PC-3 (cell line): ENCODE measurements at regions not wholly inside any gene's neighbourhood (a gene's known extent, or its start where the extent isn't known, plus 50 kb on each side); places are given as distances from the start of the nearest gene placed in this dataset.

Experiments used
- ATAC-seq: fragments of 200-7000 bp; cut with Tn5 transposase; 2 replicates; pipeline ENCODE4 v1.9.1; 2020; ENCODE audit warnings: mild to moderate bottlenecking, moderate library complexity
- BruUV-seq: library from RNA; stranded (reverse); fragments of 400-500 nt; replicated peaks from 2 replicates; lab custom pipeline; 2021; lab: Mats Ljungman, UMichigan
- CTCF ChIA-PET: fragments of 300-600 bp; sonication (Branson Sonifier 250); formaldehyde crosslinking; loops from one replicate; lab custom pipeline; 2022; ENCODE audit warnings: antibody characterized with exemption; lab: Charles Lee
- POLR2A ChIA-PET: fragments of 300-600 bp; sonication (Branson Sonifier 250); formaldehyde crosslinking; loops from one replicate; lab custom pipeline; 2022; ENCODE audit warnings: antibody characterized with exemption; ENCODE audit not compliant: unreplicated experiment; lab: Charles Lee
- DNase-seq: peaks from one replicate; pipeline ENCODE4 v3.0.0-alpha.2; 2015
- H2AFZ ChIP-seq: fragments of 300-600 bp; sonication (generic); 2 replicates; pipeline ENCODE4 v1.6.0; 2016; ENCODE audit warnings: antibody characterized with exemption, low read length
- H3F3A ChIP-seq: fragments of 300-600 bp; sonication (generic); one replicate; pipeline ENCODE4 v1.6.0; 2017; ENCODE audit warnings: antibody characterized with exemption, low read length, control low read depth, mild to moderate bottlenecking; ENCODE audit not compliant: unreplicated experiment
- H3K27ac ChIP-seq: fragments of 300-600 bp; sonication (generic); 2 replicates; pipeline ENCODE4 v1.5.1; 2016; ENCODE audit warnings: mild to moderate bottlenecking, low read length
- H3K27me3 ChIP-seq: fragments of 300-600 bp; sonication (generic); 2 replicates; pipeline ENCODE4 v1.6.1; 2016; ENCODE audit warnings: low read length, mixed read lengths
- H3K36me3 ChIP-seq: fragments of 300-600 bp; sonication (generic); 2 replicates; pipeline ENCODE4 v1.6.1; 2016; ENCODE audit warnings: low read depth, mixed run types, low read length, mixed read lengths
- H3K4me1 ChIP-seq: fragments of 300-600 bp; sonication (generic); 2 replicates; pipeline ENCODE4 v1.5.1; 2016; ENCODE audit warnings: low read length; ENCODE audit not compliant: insufficient read depth
- H3K4me2 ChIP-seq: fragments of 300-600 bp; sonication (generic); 2 replicates; pipeline ENCODE4 v1.6.0; 2016; ENCODE audit warnings: low read length
- H3K4me3 ChIP-seq: fragments of 300-600 bp; sonication (generic); 2 replicates; pipeline ENCODE4 v1.5.1; 2016; ENCODE audit warnings: mild to moderate bottlenecking, low read length, mixed read lengths
- H3K79me2 ChIP-seq: fragments of 300-600 bp; sonication (generic); 2 replicates; pipeline ENCODE4 v1.6.1; 2017; ENCODE audit warnings: low read length, mixed read lengths
- H3K9ac ChIP-seq: fragments of 300-600 bp; sonication (generic); 2 replicates; pipeline ENCODE4 v1.6.0; 2016; ENCODE audit warnings: mild to moderate bottlenecking, low read length
- H3K9me2 ChIP-seq: fragments of 300-600 bp; sonication (generic); replicated peaks from 2 replicates; pipeline ENCODE4 v1.6.1; 2016; ENCODE audit warnings: mixed run types, low read length, mixed read lengths
- H3K9me3 ChIP-seq: fragments of 300-600 bp; sonication (generic); 2 replicates; pipeline ENCODE4 v1.6.1; 2016; ENCODE audit warnings: low read length, mixed read lengths
- H4K20me1 ChIP-seq: fragments of 300-600 bp; sonication (generic); 2 replicates; pipeline ENCODE4 v1.6.1; 2016; ENCODE audit warnings: low read length, mixed read lengths
- EZH2 ChIP-seq: fragments of 300-600 bp; sonication (generic); IDR thresholded peaks from one replicate; pipeline ENCODE4 v1.6.1; 2017; ENCODE audit warnings: antibody characterized with exemption, mild to moderate bottlenecking, low read length; ENCODE audit not compliant: unreplicated experiment
- EZH2phosphoT487 ChIP-seq: fragments of 300-600 bp; sonication (generic); IDR thresholded peaks from 2 replicates; pipeline ENCODE4 v1.6.1; 2018; ENCODE audit warnings: mild to moderate bottlenecking, antibody characterized with exemption, low read length, borderline replicate concordance
- intact Hi-C: fragments of 100-400 bp; cut with micrococcal nuclease; formaldehyde crosslinking; loops from 2 replicates; pipeline ENCODE4 v1.9.0; 2023
- TF ChIP-seq, protein P1 (sequence below): fragments of 300-600 bp; sonication (generic); conservative IDR thresholded peaks from 2 replicates; pipeline ENCODE4 v1.5.1; 2017; ENCODE audit warnings: antibody characterized with exemption, low read depth, mild to moderate bottlenecking, low read length

DNA sequence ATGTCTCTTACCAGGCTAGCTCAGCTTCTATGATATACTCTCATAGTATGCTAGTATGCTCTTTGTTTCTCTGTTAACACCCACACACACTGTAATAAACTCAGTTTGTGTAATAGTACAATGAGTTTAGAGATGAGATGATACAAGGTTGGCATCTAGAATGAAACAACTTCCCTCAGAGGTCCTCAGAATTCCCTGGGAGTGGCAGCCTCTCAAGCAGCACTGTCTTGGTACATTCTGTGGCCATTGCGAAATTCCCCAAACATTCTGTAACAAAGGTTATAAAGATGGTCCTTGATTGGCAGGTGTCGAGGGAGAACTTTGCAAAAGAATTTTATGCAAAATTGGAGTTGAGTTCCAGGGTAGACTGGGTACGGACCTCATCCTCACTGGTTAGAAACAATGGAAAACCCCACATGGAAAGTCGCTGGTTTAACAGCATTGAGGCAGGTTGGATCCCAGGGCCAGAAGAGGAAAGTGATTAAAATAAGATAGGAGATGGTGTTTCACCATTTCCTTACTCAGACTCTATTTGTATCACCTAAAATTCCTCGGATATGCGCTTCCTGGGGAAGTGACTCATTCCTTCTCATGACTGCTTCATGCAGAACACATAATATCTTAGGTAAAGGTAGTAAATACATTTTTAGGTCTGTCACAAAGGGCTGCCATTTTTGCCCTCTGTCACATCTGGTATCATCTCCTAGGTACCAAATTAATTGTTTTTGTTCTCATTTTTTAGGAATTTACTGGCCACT, 657.8 kb downstream of the SORCS1 start:
- DNase-seq = peak; percentile 85
- H3K27ac ChIP-seq = peak overlapping the region; percentile 99
- H3K9ac ChIP-seq = peak overlapping the region; percentile 88

DNA sequence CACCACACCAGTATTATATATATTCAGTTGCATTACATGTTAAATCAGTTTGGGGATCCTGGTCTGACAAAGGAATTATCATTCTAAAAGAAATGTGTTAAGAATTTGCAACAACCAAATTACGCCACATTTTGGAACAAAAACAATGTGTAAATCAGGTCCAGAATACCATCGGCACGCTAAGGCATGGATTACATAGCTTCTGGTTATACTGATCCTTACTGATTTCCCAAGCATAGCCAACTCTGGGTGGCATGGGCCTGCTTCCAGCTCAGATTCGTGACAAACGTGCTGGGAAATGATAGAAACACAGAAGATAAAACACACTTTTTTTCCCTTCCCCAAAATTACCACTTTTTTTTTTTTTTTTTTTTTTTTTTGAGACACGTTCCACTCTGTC, 660.0 kb downstream of the SORCS1 start:
- intact Hi-C loops = no loop called here
- H3F3A ChIP-seq = no peaks in the 10 kb centered on the region
- peaks cover 77% of the 10 kb centered on the region for H3K4me1 ChIP-seq
- ATAC-seq = no peak
- peak overlapping the region; percentile 99 for H3K27ac ChIP-seq
- H3K9ac ChIP-seq = peak overlapping the region; percentile 88; the same call in 1 of the 2 replicates
- no peaks in the 10 kb centered on the region for H3K9me2 ChIP-seq
- no peaks in the 10 kb centered on the region for H3K36me3 ChIP-seq
- no peaks in the 10 kb centered on the region for H3K9me3 ChIP-seq
- H4K20me1 ChIP-seq = no peaks in the 10 kb centered on the region
- no peaks in the 10 kb centered on the region for H3K27me3 ChIP-seq
- ChIA-PET POLR2A (no interaction called here), CTCF (no interaction called here)
- no peak for DNase-seq
- no peak overlapping the region for H3K4me2 ChIP-seq
- H3K4me3 ChIP-seq = no peak overlapping the region
- no TSS peak for BruUV-seq
- no peak overlapping the region for H2AFZ ChIP-seq
- TF ChIP-seq EZH2 = no peak
- no peak for TF ChIP-seq EZH2phosphoT487
- TF ChIP-seq, protein P1, sequence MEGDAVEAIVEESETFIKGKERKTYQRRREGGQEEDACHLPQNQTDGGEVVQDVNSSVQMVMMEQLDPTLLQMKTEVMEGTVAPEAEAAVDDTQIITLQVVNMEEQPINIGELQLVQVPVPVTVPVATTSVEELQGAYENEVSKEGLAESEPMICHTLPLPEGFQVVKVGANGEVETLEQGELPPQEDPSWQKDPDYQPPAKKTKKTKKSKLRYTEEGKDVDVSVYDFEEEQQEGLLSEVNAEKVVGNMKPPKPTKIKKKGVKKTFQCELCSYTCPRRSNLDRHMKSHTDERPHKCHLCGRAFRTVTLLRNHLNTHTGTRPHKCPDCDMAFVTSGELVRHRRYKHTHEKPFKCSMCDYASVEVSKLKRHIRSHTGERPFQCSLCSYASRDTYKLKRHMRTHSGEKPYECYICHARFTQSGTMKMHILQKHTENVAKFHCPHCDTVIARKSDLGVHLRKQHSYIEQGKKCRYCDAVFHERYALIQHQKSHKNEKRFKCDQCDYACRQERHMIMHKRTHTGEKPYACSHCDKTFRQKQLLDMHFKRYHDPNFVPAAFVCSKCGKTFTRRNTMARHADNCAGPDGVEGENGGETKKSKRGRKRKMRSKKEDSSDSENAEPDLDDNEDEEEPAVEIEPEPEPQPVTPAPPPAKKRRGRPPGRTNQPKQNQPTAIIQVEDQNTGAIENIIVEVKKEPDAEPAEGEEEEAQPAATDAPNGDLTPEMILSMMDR = no peak
- H3K79me2 ChIP-seq = no peaks in the 10 kb centered on the region

More for the DNA sequence above, 657.8 kb downstream of the SORCS1 start:
- H3K9me2 ChIP-seq = no peaks in the 10 kb centered on the region
- no peaks in the 10 kb centered on the region for H3K27me3 ChIP-seq
- TSS peak; percentile 77 for BruUV-seq
- peak overlapping the region; percentile 52 for H3K4me2 ChIP-seq
- H3K4me3 ChIP-seq = no peak overlapping the region
- no peaks in the 10 kb centered on the region for H3K79me2 ChIP-seq
- no peak overlapping the region for H2AFZ ChIP-seq
- intact Hi-C loops = loop anchor here (5.0 kb wide), 2 partner anchors 51 to 69 kb away; no protein-coding TSS in a partner anchor
- ChIA-PET POLR2A (no interaction called here), CTCF (no interaction called here)
- TF ChIP-seq EZH2 = no peak
- TF ChIP-seq, protein P1 = no peak
- TF ChIP-seq EZH2phosphoT487 = no peak
- no peaks in the 10 kb centered on the region for H3K36me3 ChIP-seq
- H3F3A ChIP-seq = no peaks in the 10 kb centered on the region
- peak; percentile 70 for ATAC-seq
- no peaks in the 10 kb centered on the region for H3K9me3 ChIP-seq
- H4K20me1 ChIP-seq = no peaks in the 10 kb centered on the region
- peaks cover 55% of the 10 kb centered on the region for H3K4me1 ChIP-seq

DNA sequence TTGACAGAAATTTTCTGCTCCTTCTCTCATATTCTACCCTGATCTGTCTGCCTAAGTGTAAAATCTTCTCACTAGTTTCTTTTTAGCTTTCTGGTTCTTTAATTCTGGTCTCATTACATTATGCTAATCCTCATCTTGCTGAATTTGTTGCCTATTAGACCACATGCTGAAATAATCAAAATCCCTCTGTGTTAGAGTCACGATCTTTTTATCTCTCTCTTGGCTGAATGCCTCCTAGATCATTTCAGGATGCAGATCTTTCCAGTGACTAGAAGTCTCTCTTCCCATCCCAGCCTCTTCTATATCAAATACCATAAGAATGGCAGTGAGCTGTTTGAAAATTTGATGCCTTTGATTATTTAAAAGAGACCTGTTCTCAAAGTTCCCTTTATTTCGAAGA, 661.9 kb downstream of the SORCS1 start:
- no peaks in the 10 kb centered on the region for H3K36me3 ChIP-seq
- ChIA-PET CTCF (no interaction called here), POLR2A (no interaction called here)
- H3F3A ChIP-seq = no peaks in the 10 kb centered on the region
- no peaks in the 10 kb centered on the region for H3K27me3 ChIP-seq
- no peak overlapping the region for H3K4me3 ChIP-seq
- H3K9me3 ChIP-seq = no peaks in the 10 kb centered on the region
- no TSS peak for BruUV-seq
- no peak overlapping the region for H3K4me2 ChIP-seq
- no peaks in the 10 kb centered on the region for H4K20me1 ChIP-seq
- intact Hi-C loops = no loop called here
- H3K27ac ChIP-seq = peak overlapping the region; percentile 100
- TF ChIP-seq EZH2phosphoT487 (no peak), EZH2 (no peak)
- TF ChIP-seq, protein P1 = no peak
- ATAC-seq (no peak), DNase-seq (no peak)
- H3K9me2 ChIP-seq = no peaks in the 10 kb centered on the region
- H2AFZ ChIP-seq = peak overlapping the region; percentile 1; the same call in 1 of the 2 replicates
- H3K4me1 ChIP-seq = peaks cover 74% of the 10 kb centered on the region
- no peaks in the 10 kb centered on the region for H3K79me2 ChIP-seq
- H3K9ac ChIP-seq = peak overlapping the region; percentile 90
